ENCODE measurements at regions not wholly inside any gene's neighbourhood (a gene's known extent, or its start where the extent isn't known, plus 50 kb on each side); places are given as distances from the start of the nearest gene placed in this dataset.

GRCh38 chr3:144470666-144471065, 499.0 kb downstream of the DIPK2A start:
- Mint-ChIP-seq H3K9me3 (ENCODE audit: unreplicated experiment) (no peaks in the 10 kb centered on the region), H3K4me1 (ENCODE audit: low read depth, unreplicated experiment) (no peaks in the 10 kb centered on the region), H3K27ac (ENCODE audit: unreplicated experiment) (no peak overlapping the region), H3K27me3 (ENCODE audit: unreplicated experiment) (no peaks in the 10 kb centered on the region), H3K4me3 (ENCODE audit: unreplicated experiment) (no peak overlapping the region), H3K36me3 (ENCODE audit: unreplicated experiment) (no peaks in the 10 kb centered on the region)
- DNase-seq, result no peak
- TF ChIP-seq CTCF (IDR thresholded peaks at IDR 0.05; ENCODE audit: partially characterized antibody, unreplicated experiment), result no peak

- Mint-ChIP-seq H3K36me3 (ENCODE audit: unreplicated experiment) (no peaks in the 10 kb centered on the region), H3K27ac (ENCODE audit: unreplicated experiment) (no peak overlapping the region), H3K4me3 (ENCODE audit: unreplicated experiment) (no peak overlapping the region), H3K9me3 (ENCODE audit: unreplicated experiment) (no peaks in the 10 kb centered on the region), H3K4me1 (ENCODE audit: low read depth, unreplicated experiment) (no peaks in the 10 kb centered on the region), H3K27me3 (ENCODE audit: unreplicated experiment) (no peaks in the 10 kb centered on the region)
- no peak for DNase-seq
- no peak for TF ChIP-seq CTCF (IDR thresholded peaks at IDR 0.05; ENCODE audit: partially characterized antibody, unreplicated experiment)
Observed at GRCh38 chr3:144477593-144477992, 506.0 kb downstream of the DIPK2A start.

GRCh38 chr3:144480416-144480919, 508.8 kb downstream of the DIPK2A start:
- Mint-ChIP-seq H3K27me3 (ENCODE audit: unreplicated experiment) (no peaks in the 10 kb centered on the region), H3K4me1 (ENCODE audit: low read depth, unreplicated experiment) (no peaks in the 10 kb centered on the region), H3K4me3 (ENCODE audit: unreplicated experiment) (no peak overlapping the region), H3K9me3 (ENCODE audit: unreplicated experiment) (no peaks in the 10 kb centered on the region), H3K27ac (ENCODE audit: unreplicated experiment) (no peak overlapping the region), H3K36me3 (ENCODE audit: unreplicated experiment) (no peaks in the 10 kb centered on the region)
- DNase-seq, result no peak
- TF ChIP-seq CTCF (IDR thresholded peaks at IDR 0.05; ENCODE audit: partially characterized antibody, unreplicated experiment), result no peak

GRCh38 chr3:144482876-144483275, 511.3 kb downstream of the DIPK2A start:
- H3K4me1 Mint-ChIP-seq (ENCODE audit: low read depth, unreplicated experiment), result no peaks in the 10 kb centered on the region
- TF ChIP-seq CTCF (IDR thresholded peaks at IDR 0.05; ENCODE audit: partially characterized antibody, unreplicated experiment), result no peak
- H3K36me3 Mint-ChIP-seq (ENCODE audit: unreplicated experiment), result no peaks in the 10 kb centered on the region
- DNase-seq, result no peak
- H3K27me3 Mint-ChIP-seq (ENCODE audit: unreplicated experiment), result no peaks in the 10 kb centered on the region
- peaks cover 2% of the 10 kb centered on the region for H3K9me3 Mint-ChIP-seq (ENCODE audit: unreplicated experiment)
- H3K4me3 Mint-ChIP-seq (ENCODE audit: unreplicated experiment), result no peak overlapping the region
- no peak overlapping the region for H3K27ac Mint-ChIP-seq (ENCODE audit: unreplicated experiment)

- TF ChIP-seq CTCF (IDR thresholded peaks at IDR 0.05; ENCODE audit: partially characterized antibody, unreplicated experiment), result no peak
- Mint-ChIP-seq H3K9me3 (ENCODE audit: unreplicated experiment) (peaks cover 2% of the 10 kb centered on the region), H3K4me3 (ENCODE audit: unreplicated experiment) (no peak overlapping the region), H3K27ac (ENCODE audit: unreplicated experiment) (no peak overlapping the region), H3K27me3 (ENCODE audit: unreplicated experiment) (no peaks in the 10 kb centered on the region), H3K4me1 (ENCODE audit: low read depth, unreplicated experiment) (peaks cover 2% of the 10 kb centered on the region), H3K36me3 (ENCODE audit: unreplicated experiment) (no peaks in the 10 kb centered on the region)
- no peak for DNase-seq
Observed at GRCh38 chr3:144487011-144487410, 515.4 kb downstream of the DIPK2A start.

Measured in glutamatergic neuron (in vitro differentiated cells).